Loucy (cell line): ENCODE measurements at regions not wholly inside any gene's neighbourhood (a gene's known extent, or its start where the extent isn't known, plus 50 kb on each side); places are given as distances from the start of the nearest gene placed in this dataset.

Experiments
- EZH2phosphoT487 ChIP-seq: fragments of 200-600 bp; IDR thresholded peaks from 2 replicates; pipeline ENCODE4 v1.6.1; 2018; ENCODE audit warnings: antibody characterized with exemption, mild to moderate bottlenecking, moderate library complexity, borderline replicate concordance
- TF ChIP-seq, protein P1 (sequence below): fragments of 200-600 bp; sonication (generic); conservative IDR thresholded peaks from 2 replicates; pipeline ENCODE4 v1.5.1; 2014; ENCODE audit warnings: mild to moderate bottlenecking, antibody characterized with exemption, low read length

DNA sequence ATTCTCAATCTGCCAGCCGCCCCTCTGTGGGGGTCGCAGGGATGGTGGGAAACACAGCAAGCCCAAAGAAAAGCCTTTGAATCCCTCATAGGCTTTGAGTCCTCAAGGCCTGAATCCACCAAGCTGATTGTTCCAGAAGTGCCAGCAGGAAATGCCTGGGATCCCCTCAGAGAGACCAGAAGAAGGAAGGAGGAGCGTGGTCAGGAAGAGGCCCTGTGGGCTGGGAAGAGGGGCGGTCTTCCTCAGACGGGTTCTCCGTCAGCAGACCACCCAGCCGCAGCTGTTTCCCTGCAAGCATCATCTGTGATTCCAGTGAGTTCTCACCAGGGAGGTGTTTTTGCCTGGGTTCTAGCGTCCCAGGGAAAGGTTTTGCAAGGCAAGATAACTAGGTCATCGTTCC lies 190.0 kb upstream of the KLF6 start:
- TF ChIP-seq, protein P1, sequence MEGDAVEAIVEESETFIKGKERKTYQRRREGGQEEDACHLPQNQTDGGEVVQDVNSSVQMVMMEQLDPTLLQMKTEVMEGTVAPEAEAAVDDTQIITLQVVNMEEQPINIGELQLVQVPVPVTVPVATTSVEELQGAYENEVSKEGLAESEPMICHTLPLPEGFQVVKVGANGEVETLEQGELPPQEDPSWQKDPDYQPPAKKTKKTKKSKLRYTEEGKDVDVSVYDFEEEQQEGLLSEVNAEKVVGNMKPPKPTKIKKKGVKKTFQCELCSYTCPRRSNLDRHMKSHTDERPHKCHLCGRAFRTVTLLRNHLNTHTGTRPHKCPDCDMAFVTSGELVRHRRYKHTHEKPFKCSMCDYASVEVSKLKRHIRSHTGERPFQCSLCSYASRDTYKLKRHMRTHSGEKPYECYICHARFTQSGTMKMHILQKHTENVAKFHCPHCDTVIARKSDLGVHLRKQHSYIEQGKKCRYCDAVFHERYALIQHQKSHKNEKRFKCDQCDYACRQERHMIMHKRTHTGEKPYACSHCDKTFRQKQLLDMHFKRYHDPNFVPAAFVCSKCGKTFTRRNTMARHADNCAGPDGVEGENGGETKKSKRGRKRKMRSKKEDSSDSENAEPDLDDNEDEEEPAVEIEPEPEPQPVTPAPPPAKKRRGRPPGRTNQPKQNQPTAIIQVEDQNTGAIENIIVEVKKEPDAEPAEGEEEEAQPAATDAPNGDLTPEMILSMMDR: no peak
- TF ChIP-seq EZH2phosphoT487: no peak
